A549 (cell line): ENCODE measurements at regions not wholly inside any gene's neighbourhood (a gene's known extent, or its start where the extent isn't known, plus 50 kb on each side); places are given as distances from the start of the nearest gene placed in this dataset.

Experiments used
- CTCF ChIP-seq: fragments of >200 bp; sonication (Bioruptor Twin); formaldehyde crosslinking; IDR thresholded peaks from 3 replicates; pipeline ENCODE4 v1.5.1; 2016
- PBX3 ChIP-seq: IDR thresholded peaks from 2 replicates; pipeline ENCODE4 v1.6.1; 2012
- RAD21 ChIP-seq, 2 experiments: fragments of >200 bp in 1 of 2; sonication (Bioruptor Twin) in 1 of 2; formaldehyde crosslinking in 1 of 2; IDR thresholded peaks in 1 of 2; conservative IDR thresholded peaks in 1 of 2; 2 replicates in 1 of 2; 3 replicates in 1 of 2; pipeline ENCODE4 v1.6.1; 2012 to 2018; ENCODE audit warnings: inconsistent platforms in 1 of 2
- SMC3 ChIP-seq: fragments of >200 bp; sonication (Bioruptor Twin); formaldehyde crosslinking; IDR thresholded peaks from 3 replicates; pipeline ENCODE4 v1.6.1; 2018; ENCODE audit warnings: inconsistent platforms

- TF ChIP-seq PBX3 (no peak), SMC3 (no peak), RAD21 (conservative IDR thresholded peaks at IDR 0.05 in 1 of 2, IDR thresholded peaks at IDR 0.05 in 1 of 2) (no peak), CTCF (no peak)
These were observed 346.6 kb downstream of the IRS2 start for GRCh38 chr13:109439813-109440212.
